GM12878 (cell line): ENCODE measurements at regions not wholly inside any gene's neighbourhood (a gene's known extent, or its start where the extent isn't known, plus 50 kb on each side); places are given as distances from the start of the nearest gene placed in this dataset.

Experiments used
- ATAC-seq: fragments of 200-7000 bp; cut with Tn5 transposase; 3 replicates; pipeline ENCODE4 v1.9.1; 2020; ENCODE audit warnings: mild to moderate bottlenecking, moderate library complexity
- BruUV-seq: library from RNA; stranded (reverse); fragments of 400-500 nt; replicated peaks from 2 replicates; lab custom pipeline; 2021; lab: Mats Ljungman, UMichigan
- CTCF ChIA-PET: fragments of 300-600 bp; sonication (Branson Sonifier 250); formaldehyde crosslinking; extraction: SDS; loops from one replicate; lab custom pipeline; 2021; ENCODE audit warnings: inconsistent platforms; lab: Yijun Ruan, JAX
- POLR2A ChIA-PET: fragments of 350-600 bp; formaldehyde crosslinking; extraction: SDS; loops from one replicate; lab custom pipeline; 2021; ENCODE audit warnings: inconsistent platforms; lab: Charles Lee
- RAD21 ChIA-PET: fragments of 300-600 bp; sonication (Branson Sonifier 250); formaldehyde crosslinking; loops from one replicate; lab custom pipeline; 2023; ENCODE audit warnings: antibody characterized with exemption; ENCODE audit not compliant: unreplicated experiment; lab: Charles Lee
- SMC1A ChIA-PET: fragments of 300-600 bp; sonication (Branson Sonifier 250); formaldehyde crosslinking; loops from one replicate; lab custom pipeline; 2023; ENCODE audit not compliant: unreplicated experiment, uncharacterized antibody; lab: Charles Lee
- DNase-seq: peaks from one replicate; pipeline ENCODE4 v3.0.0-alpha.2; 2011; ENCODE audit warnings: low read depth, low spot score
- FAIRE-seq: peaks from 3 replicates; lab custom pipeline; 2011; peaks lifted over from hg19 to GRCh38; lab: Jason Lieb, UNC
- H2AFZ ChIP-seq: 2 replicates; pipeline ENCODE4 v1.6.0; 2011; ENCODE audit warnings: low read depth, low read length, control low read depth; ENCODE audit not compliant: control insufficient read depth
- H3K27ac ChIP-seq: 2 replicates; pipeline ENCODE4 v1.5.1; 2011; ENCODE audit warnings: control low read depth; ENCODE audit not compliant: control insufficient read depth, insufficient read depth
- H3K27me3 ChIP-seq, 2 experiments: replicated peaks in 1 of 2; 2 replicates each; pipeline versions ENCODE4 v1.6.0 to v1.6.1; 2011; ENCODE audit warnings: low read length in 1 of 2; ENCODE audit not compliant: control insufficient read depth in 2 of 2, insufficient read depth in 2 of 2
- H3K36me3 ChIP-seq, 2 experiments: 2 replicates each; pipeline ENCODE4 v1.5.1; 2011; ENCODE audit warnings: low read length in 1 of 2; ENCODE audit not compliant: control insufficient read depth in 2 of 2, insufficient read depth in 2 of 2
- H3K4me1 ChIP-seq: 2 replicates; pipeline ENCODE4 v1.6.1; 2011; ENCODE audit warnings: mild to moderate bottlenecking, low read length, moderate library complexity, mixed read lengths; ENCODE audit not compliant: control insufficient read depth, insufficient read depth
- H3K4me2 ChIP-seq: 2 replicates; pipeline ENCODE4 v1.6.0; 2011; ENCODE audit warnings: control low read depth; ENCODE audit not compliant: control insufficient read depth, insufficient read depth
- H3K4me3 ChIP-seq: fragments of 200-600 bp; sonication (generic); 2 replicates; pipeline ENCODE4 v1.5.1; 2016
- H3K79me2 ChIP-seq: 2 replicates; pipeline ENCODE4 v1.6.0; 2011; ENCODE audit warnings: low read length; ENCODE audit not compliant: control insufficient read depth, insufficient read depth
- H3K9ac ChIP-seq: 2 replicates; pipeline ENCODE4 v1.8.0; 2011; ENCODE audit warnings: low read length, control low read depth, mixed read lengths; ENCODE audit not compliant: control insufficient read depth, insufficient read depth
- H3K9me3 ChIP-seq: replicated peaks from 3 replicates; pipeline ENCODE4 v1.5.1; 2011; ENCODE audit warnings: mild to moderate bottlenecking, low read length; ENCODE audit not compliant: control insufficient read depth, insufficient read depth
- H4K20me1 ChIP-seq: 2 replicates; pipeline ENCODE4 v1.6.0; 2011; ENCODE audit not compliant: control insufficient read depth, insufficient read depth
- BCL11A ChIP-seq: IDR thresholded peaks from 2 replicates; pipeline ENCODE4 v1.6.1; 2011; ENCODE audit warnings: low read depth, low read length
- BCLAF1 ChIP-seq: fragments of 450-650 bp; IDR thresholded peaks from 2 replicates; pipeline ENCODE4 v1.6.1; 2017; ENCODE audit warnings: antibody characterized with exemption, mild to moderate bottlenecking, moderate library complexity
- BMI1 ChIP-seq: fragments of 450-650 bp; IDR thresholded peaks from 2 replicates; pipeline ENCODE4 v1.6.1; 2016; ENCODE audit warnings: mild to moderate bottlenecking, moderate library complexity, borderline replicate concordance
- DPF2 ChIP-seq: fragments of 450-650 bp; IDR thresholded peaks from 2 replicates; pipeline ENCODE4 v1.6.1; 2017; ENCODE audit warnings: mild to moderate bottlenecking
- E2F4 ChIP-seq: IDR thresholded peaks from 2 replicates; pipeline ENCODE4 v1.6.1; 2012; ENCODE audit warnings: low read depth, low read length, improper control_type of control experiment
- ELK1 ChIP-seq: IDR thresholded peaks from 2 replicates; pipeline ENCODE4 v1.6.1; 2012; ENCODE audit warnings: low read depth, low read length, improper control_type of control experiment
- FOXK2 ChIP-seq: fragments of 450-650 bp; IDR thresholded peaks from 2 replicates; pipeline ENCODE4 v1.6.1; 2017; ENCODE audit warnings: mild to moderate bottlenecking, moderate library complexity
- JUNB ChIP-seq: IDR thresholded peaks from 2 replicates; pipeline ENCODE4 v1.6.1; 2016; ENCODE audit warnings: antibody characterized with exemption, mild to moderate bottlenecking
- RELA ChIP-seq: fragments of 450-650 bp; IDR thresholded peaks from 2 replicates; pipeline ENCODE4 v1.8.0; 2014; ENCODE audit warnings: borderline replicate concordance; ENCODE audit not compliant: partially characterized antibody
- SIX5 ChIP-seq: IDR thresholded peaks from 2 replicates; pipeline ENCODE4 v1.6.1; 2011; ENCODE audit warnings: mild to moderate bottlenecking, low read depth, low read length, moderate library complexity; ENCODE audit not compliant: severe bottlenecking
- STAT3 ChIP-seq: IDR thresholded peaks from 2 replicates; pipeline ENCODE4 v1.6.1; 2011; ENCODE audit warnings: low read depth, low read length, improper control_type of control experiment
- TAF1 ChIP-seq: IDR thresholded peaks from 2 replicates; pipeline ENCODE4 v1.6.1; 2011; ENCODE audit warnings: mild to moderate bottlenecking, low read depth, low read length, borderline replicate concordance
- TCF12 ChIP-seq: IDR thresholded peaks from 2 replicates; pipeline ENCODE4 v1.6.1; 2011; ENCODE audit warnings: low read depth, mild to moderate bottlenecking, low read length
- TCF3 ChIP-seq: IDR thresholded peaks from 2 replicates; pipeline ENCODE4 v1.6.1; 2012; ENCODE audit warnings: low read depth, mild to moderate bottlenecking, low read length, borderline replicate concordance; ENCODE audit not compliant: insufficient read depth
- YY1 ChIP-seq: IDR thresholded peaks from 2 replicates; pipeline ENCODE4 v1.6.1; 2011; ENCODE audit warnings: low read depth, mild to moderate bottlenecking, low read length
- ZBED1 ChIP-seq: IDR thresholded peaks from 2 replicates; pipeline ENCODE4 v1.6.1; 2016; ENCODE audit warnings: borderline replicate concordance
- ZNF622 ChIP-seq: fragments of 450-650 bp; IDR thresholded peaks from 2 replicates; pipeline ENCODE4 v1.6.1; 2017; ENCODE audit warnings: mild to moderate bottlenecking, inconsistent platforms
- WGBS: methylation state at CpG from one replicate; pipeline ENCODE4 v1.1.6; 2016; ENCODE audit warnings: low lambda C conversion rate; ENCODE audit not compliant: insufficient replicate concordance, insufficient coverage; ENCODE audit errors: missing lambda C conversion rate; 5-methylcytosine and 5-hydroxymethylcytosine counted together
- in situ Hi-C: fragments of 300-500 bp; cut with MboI; formaldehyde crosslinking; loops from 9 replicates; pipeline ENCODE4 v1.14.3; 2018; ENCODE audit warnings: mixed read lengths
- intact Hi-C: fragments of 100-400 bp; cut with micrococcal nuclease; formaldehyde crosslinking; loops from one replicate; pipeline ENCODE4 v1.14.2; 2022; ENCODE audit not compliant: unreplicated experiment
- TF ChIP-seq, protein P1 (sequence below): fragments of 450-650 bp; IDR thresholded peaks from 2 replicates; pipeline ENCODE4 v1.6.1; 2017; ENCODE audit warnings: mild to moderate bottlenecking, moderate library complexity

- POLR2A ChIA-PET: no interaction called here
- FAIRE-seq: no peak
- TF ChIP-seq, protein P1, sequence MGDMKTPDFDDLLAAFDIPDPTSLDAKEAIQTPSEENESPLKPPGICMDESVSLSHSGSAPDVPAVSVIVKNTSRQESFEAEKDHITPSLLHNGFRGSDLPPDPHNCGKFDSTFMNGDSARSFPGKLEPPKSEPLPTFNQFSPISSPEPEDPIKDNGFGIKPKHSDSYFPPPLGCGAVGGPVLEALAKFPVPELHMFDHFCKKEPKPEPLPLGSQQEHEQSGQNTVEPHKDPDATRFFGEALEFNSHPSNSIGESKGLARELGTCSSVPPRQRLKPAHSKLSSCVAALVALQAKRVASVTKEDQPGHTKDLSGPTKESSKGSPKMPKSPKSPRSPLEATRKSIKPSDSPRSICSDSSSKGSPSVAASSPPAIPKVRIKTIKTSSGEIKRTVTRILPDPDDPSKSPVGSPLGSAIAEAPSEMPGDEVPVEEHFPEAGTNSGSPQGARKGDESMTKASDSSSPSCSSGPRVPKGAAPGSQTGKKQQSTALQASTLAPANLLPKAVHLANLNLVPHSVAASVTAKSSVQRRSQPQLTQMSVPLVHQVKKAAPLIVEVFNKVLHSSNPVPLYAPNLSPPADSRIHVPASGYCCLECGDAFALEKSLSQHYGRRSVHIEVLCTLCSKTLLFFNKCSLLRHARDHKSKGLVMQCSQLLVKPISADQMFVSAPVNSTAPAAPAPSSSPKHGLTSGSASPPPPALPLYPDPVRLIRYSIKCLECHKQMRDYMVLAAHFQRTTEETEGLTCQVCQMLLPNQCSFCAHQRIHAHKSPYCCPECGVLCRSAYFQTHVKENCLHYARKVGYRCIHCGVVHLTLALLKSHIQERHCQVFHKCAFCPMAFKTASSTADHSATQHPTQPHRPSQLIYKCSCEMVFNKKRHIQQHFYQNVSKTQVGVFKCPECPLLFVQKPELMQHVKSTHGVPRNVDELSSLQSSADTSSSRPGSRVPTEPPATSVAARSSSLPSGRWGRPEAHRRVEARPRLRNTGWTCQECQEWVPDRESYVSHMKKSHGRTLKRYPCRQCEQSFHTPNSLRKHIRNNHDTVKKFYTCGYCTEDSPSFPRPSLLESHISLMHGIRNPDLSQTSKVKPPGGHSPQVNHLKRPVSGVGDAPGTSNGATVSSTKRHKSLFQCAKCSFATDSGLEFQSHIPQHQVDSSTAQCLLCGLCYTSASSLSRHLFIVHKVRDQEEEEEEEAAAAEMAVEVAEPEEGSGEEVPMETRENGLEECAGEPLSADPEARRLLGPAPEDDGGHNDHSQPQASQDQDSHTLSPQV: no peak
- TF ChIP-seq BCL11A (no peak), TCF3 (no peak), SIX5 (no peak), ELK1 (no peak), DPF2 (no peak), ZNF622 (no peak), TAF1 (no peak), TCF12 (no peak), E2F4 (no peak), YY1 (no peak), STAT3 (no peak), BMI1 (no peak), FOXK2 (no peak), ZBED1 (no peak), RELA (no peak), JUNB (no peak), BCLAF1 (no peak)
Measured at GRCh38 chr18:65423776-65424175, 327.0 kb upstream of the CDH7 start.

More at GRCh38 chr18:65423776-65424175, 327.0 kb upstream of the CDH7 start:
- ChIA-PET CTCF (no interaction called here), SMC1A (no interaction called here), RAD21 (no interaction called here)
- Histone ChIP-seq H4K20me1 (no peaks in the 10 kb centered on the region), H3K9ac (no peak overlapping the region), H3K27me3 (no peaks in the 10 kb centered on the region), H3K36me3 (no peaks in the 10 kb centered on the region), H3K4me1 (no peaks in the 10 kb centered on the region), H3K4me3 (no peak overlapping the region), H3K9me3 (no peaks in the 10 kb centered on the region), H3K79me2 (no peaks in the 10 kb centered on the region), H3K4me2 (no peak overlapping the region), H3K27ac (no peak overlapping the region), H2AFZ (no peak overlapping the region)
- ATAC-seq (no peak), DNase-seq (no peak)
- no TSS peak for BruUV-seq
- in situ Hi-C loops (no loop called here), intact Hi-C loops (no loop called here)
- 0% methylated on average over 4 of the region's 4 CpGs for WGBS
